H1 (cell line): ENCODE measurements at regions not wholly inside any gene's neighbourhood (a gene's known extent, or its start where the extent isn't known, plus 50 kb on each side); places are given as distances from the start of the nearest gene placed in this dataset.

ENCODE experiments used
- CTBP2 ChIP-seq: IDR thresholded peaks from 2 replicates; pipeline ENCODE4 v1.7.0; 2011; ENCODE audit warnings: borderline replicate concordance, mild to moderate bottlenecking, moderate library complexity, mixed read lengths, low read length; ENCODE audit not compliant: insufficient read depth, insufficient read length
- NANOG ChIP-seq: IDR thresholded peaks from 2 replicates; pipeline ENCODE4 v1.6.1; 2011; ENCODE audit warnings: low read length, low read depth, mild to moderate bottlenecking, inconsistent platforms; ENCODE audit not compliant: insufficient read depth, poor library complexity, severe bottlenecking
- TF ChIP-seq, protein P1 (sequence below): fragments of 300-600 bp; sonication (generic); IDR thresholded peaks from 2 replicates; pipeline ENCODE4 v1.7.1; 2012; ENCODE audit warnings: low read length, moderate library complexity, mild to moderate bottlenecking, inconsistent platforms; ENCODE audit not compliant: insufficient replicate concordance
- TF ChIP-seq, protein P2 (sequence below): IDR thresholded peaks from 2 replicates; pipeline ENCODE4 v1.6.1; 2012; ENCODE audit warnings: low read length, inconsistent platforms

DNA sequence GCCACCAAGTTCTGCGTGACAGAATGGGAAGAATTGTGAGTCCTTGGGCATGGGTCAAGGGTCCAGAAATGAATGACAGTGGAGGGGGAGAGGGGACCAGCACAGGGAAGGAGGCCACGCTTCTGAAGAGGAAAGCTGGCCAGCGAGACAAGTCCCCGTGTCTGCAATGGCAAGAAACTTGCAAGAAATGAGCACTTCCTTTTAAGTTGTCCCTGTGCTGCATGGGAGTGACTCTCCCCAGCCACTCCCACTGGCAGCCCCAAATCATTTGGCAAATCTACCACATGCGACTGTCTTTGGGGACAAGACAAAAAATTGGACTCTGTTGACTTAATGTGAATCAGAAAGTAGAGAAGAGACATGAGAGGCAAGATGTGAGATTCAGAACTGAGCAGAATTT, 242.2 kb upstream of the RREB1 start (continued):
- TF ChIP-seq, protein P1, sequence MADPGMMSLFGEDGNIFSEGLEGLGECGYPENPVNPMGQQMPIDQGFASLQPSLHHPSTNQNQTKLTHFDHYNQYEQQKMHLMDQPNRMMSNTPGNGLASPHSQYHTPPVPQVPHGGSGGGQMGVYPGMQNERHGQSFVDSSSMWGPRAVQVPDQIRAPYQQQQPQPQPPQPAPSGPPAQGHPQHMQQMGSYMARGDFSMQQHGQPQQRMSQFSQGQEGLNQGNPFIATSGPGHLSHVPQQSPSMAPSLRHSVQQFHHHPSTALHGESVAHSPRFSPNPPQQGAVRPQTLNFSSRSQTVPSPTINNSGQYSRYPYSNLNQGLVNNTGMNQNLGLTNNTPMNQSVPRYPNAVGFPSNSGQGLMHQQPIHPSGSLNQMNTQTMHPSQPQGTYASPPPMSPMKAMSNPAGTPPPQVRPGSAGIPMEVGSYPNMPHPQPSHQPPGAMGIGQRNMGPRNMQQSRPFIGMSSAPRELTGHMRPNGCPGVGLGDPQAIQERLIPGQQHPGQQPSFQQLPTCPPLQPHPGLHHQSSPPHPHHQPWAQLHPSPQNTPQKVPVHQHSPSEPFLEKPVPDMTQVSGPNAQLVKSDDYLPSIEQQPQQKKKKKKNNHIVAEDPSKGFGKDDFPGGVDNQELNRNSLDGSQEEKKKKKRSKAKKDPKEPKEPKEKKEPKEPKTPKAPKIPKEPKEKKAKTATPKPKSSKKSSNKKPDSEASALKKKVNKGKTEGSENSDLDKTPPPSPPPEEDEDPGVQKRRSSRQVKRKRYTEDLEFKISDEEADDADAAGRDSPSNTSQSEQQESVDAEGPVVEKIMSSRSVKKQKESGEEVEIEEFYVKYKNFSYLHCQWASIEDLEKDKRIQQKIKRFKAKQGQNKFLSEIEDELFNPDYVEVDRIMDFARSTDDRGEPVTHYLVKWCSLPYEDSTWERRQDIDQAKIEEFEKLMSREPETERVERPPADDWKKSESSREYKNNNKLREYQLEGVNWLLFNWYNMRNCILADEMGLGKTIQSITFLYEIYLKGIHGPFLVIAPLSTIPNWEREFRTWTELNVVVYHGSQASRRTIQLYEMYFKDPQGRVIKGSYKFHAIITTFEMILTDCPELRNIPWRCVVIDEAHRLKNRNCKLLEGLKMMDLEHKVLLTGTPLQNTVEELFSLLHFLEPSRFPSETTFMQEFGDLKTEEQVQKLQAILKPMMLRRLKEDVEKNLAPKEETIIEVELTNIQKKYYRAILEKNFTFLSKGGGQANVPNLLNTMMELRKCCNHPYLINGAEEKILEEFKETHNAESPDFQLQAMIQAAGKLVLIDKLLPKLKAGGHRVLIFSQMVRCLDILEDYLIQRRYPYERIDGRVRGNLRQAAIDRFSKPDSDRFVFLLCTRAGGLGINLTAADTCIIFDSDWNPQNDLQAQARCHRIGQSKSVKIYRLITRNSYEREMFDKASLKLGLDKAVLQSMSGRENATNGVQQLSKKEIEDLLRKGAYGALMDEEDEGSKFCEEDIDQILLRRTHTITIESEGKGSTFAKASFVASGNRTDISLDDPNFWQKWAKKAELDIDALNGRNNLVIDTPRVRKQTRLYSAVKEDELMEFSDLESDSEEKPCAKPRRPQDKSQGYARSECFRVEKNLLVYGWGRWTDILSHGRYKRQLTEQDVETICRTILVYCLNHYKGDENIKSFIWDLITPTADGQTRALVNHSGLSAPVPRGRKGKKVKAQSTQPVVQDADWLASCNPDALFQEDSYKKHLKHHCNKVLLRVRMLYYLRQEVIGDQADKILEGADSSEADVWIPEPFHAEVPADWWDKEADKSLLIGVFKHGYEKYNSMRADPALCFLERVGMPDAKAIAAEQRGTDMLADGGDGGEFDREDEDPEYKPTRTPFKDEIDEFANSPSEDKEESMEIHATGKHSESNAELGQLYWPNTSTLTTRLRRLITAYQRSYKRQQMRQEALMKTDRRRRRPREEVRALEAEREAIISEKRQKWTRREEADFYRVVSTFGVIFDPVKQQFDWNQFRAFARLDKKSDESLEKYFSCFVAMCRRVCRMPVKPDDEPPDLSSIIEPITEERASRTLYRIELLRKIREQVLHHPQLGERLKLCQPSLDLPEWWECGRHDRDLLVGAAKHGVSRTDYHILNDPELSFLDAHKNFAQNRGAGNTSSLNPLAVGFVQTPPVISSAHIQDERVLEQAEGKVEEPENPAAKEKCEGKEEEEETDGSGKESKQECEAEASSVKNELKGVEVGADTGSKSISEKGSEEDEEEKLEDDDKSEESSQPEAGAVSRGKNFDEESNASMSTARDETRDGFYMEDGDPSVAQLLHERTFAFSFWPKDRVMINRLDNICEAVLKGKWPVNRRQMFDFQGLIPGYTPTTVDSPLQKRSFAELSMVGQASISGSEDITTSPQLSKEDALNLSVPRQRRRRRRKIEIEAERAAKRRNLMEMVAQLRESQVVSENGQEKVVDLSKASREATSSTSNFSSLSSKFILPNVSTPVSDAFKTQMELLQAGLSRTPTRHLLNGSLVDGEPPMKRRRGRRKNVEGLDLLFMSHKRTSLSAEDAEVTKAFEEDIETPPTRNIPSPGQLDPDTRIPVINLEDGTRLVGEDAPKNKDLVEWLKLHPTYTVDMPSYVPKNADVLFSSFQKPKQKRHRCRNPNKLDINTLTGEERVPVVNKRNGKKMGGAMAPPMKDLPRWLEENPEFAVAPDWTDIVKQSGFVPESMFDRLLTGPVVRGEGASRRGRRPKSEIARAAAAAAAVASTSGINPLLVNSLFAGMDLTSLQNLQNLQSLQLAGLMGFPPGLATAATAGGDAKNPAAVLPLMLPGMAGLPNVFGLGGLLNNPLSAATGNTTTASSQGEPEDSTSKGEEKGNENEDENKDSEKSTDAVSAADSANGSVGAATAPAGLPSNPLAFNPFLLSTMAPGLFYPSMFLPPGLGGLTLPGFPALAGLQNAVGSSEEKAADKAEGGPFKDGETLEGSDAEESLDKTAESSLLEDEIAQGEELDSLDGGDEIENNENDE: no peak
- TF ChIP-seq NANOG (no peak), CTBP2 (no peak)
- TF ChIP-seq, protein P2, sequence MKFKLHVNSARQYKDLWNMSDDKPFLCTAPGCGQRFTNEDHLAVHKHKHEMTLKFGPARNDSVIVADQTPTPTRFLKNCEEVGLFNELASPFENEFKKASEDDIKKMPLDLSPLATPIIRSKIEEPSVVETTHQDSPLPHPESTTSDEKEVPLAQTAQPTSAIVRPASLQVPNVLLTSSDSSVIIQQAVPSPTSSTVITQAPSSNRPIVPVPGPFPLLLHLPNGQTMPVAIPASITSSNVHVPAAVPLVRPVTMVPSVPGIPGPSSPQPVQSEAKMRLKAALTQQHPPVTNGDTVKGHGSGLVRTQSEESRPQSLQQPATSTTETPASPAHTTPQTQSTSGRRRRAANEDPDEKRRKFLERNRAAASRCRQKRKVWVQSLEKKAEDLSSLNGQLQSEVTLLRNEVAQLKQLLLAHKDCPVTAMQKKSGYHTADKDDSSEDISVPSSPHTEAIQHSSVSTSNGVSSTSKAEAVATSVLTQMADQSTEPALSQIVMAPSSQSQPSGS: no peak
